ENCODE measurements at regions not wholly inside any gene's neighbourhood (a gene's known extent, or its start where the extent isn't known, plus 50 kb on each side); places are given as distances from the start of the nearest gene placed in this dataset.

DNA sequence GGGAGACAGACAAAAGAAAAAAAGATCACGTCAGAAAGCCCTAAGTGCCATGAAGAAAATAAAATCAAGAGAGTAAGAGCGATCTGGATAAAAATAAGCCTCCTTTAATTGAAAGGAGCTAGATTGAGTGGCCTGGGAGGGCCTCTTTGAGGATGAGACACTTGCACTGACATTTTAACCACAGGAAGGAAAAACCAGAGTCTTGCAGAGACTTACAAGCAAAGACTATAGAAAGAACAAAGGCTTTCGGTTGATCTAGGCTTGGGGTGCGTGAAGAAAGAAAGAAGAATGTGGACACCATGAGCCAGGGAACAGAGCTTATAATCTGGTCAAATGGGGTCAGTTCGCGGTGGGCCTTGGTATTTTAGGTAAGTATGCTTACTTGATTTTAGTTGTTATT is 342.7 kb downstream of the COG6 start:
- no peak for ATAC-seq
- H3K27ac ChIP-seq (ENCODE audit: low read depth): no peak overlapping the region
- H3K36me3 ChIP-seq (ENCODE audit: insufficient read depth): no peaks in the 10 kb centered on the region
- no peaks in the 10 kb centered on the region for H4K20me1 ChIP-seq (replicated peaks; ENCODE audit: insufficient read depth)
- no peaks in the 10 kb centered on the region for H3F3A ChIP-seq (replicated peaks; ENCODE audit: low read depth)
- Mint-ChIP-seq H3K36me3 (ENCODE audit: low read depth) (no peaks in the 10 kb centered on the region), H3K4me3 (no peak overlapping the region), H3K27me3 (ENCODE audit: insufficient read depth, low read depth, poor library complexity) (peaks cover 2% of the 10 kb centered on the region), H3K27ac (no peak overlapping the region), H3K4me1 (no peaks in the 10 kb centered on the region), H3K9me3 (no peaks in the 10 kb centered on the region)
- no peak overlapping the region for H2AFZ ChIP-seq
- TF ChIP-seq EZH2 (IDR thresholded peaks at IDR 0.05; ENCODE audit: low read depth, unreplicated experiment) (no peak), ZNF114 (CRISPR knock-in tag; IDR thresholded peaks at IDR 0.05) (no peak), JUNB (IDR thresholded peaks at IDR 0.05; ENCODE audit: unreplicated experiment) (no peak), CREB1 (CRISPR knock-in tag; IDR thresholded peaks at IDR 0.05; ENCODE audit: low read depth) (no peak), EZH2phosphoT487 (IDR thresholded peaks at IDR 0.05; ENCODE audit: unreplicated experiment) (no peak), ZNF331 (CRISPR knock-in tag; IDR thresholded peaks at IDR 0.05; ENCODE audit: low read depth) (no peak), STAT1 (IDR thresholded peaks at IDR 0.05; ENCODE audit: unreplicated experiment) (no peak), POLR2AphosphoS5 (IDR thresholded peaks at IDR 0.05; ENCODE audit: low read depth) (no peak), NANOG (IDR thresholded peaks at IDR 0.05; ENCODE audit: borderline replicate concordance) (no peak)
- TF ChIP-seq, protein P1, sequence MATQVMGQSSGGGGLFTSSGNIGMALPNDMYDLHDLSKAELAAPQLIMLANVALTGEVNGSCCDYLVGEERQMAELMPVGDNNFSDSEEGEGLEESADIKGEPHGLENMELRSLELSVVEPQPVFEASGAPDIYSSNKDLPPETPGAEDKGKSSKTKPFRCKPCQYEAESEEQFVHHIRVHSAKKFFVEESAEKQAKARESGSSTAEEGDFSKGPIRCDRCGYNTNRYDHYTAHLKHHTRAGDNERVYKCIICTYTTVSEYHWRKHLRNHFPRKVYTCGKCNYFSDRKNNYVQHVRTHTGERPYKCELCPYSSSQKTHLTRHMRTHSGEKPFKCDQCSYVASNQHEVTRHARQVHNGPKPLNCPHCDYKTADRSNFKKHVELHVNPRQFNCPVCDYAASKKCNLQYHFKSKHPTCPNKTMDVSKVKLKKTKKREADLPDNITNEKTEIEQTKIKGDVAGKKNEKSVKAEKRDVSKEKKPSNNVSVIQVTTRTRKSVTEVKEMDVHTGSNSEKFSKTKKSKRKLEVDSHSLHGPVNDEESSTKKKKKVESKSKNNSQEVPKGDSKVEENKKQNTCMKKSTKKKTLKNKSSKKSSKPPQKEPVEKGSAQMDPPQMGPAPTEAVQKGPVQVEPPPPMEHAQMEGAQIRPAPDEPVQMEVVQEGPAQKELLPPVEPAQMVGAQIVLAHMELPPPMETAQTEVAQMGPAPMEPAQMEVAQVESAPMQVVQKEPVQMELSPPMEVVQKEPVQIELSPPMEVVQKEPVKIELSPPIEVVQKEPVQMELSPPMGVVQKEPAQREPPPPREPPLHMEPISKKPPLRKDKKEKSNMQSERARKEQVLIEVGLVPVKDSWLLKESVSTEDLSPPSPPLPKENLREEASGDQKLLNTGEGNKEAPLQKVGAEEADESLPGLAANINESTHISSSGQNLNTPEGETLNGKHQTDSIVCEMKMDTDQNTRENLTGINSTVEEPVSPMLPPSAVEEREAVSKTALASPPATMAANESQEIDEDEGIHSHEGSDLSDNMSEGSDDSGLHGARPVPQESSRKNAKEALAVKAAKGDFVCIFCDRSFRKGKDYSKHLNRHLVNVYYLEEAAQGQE (IDR thresholded peaks at IDR 0.05; ENCODE audit: unreplicated experiment): no peak
- TF ChIP-seq, protein P2, sequence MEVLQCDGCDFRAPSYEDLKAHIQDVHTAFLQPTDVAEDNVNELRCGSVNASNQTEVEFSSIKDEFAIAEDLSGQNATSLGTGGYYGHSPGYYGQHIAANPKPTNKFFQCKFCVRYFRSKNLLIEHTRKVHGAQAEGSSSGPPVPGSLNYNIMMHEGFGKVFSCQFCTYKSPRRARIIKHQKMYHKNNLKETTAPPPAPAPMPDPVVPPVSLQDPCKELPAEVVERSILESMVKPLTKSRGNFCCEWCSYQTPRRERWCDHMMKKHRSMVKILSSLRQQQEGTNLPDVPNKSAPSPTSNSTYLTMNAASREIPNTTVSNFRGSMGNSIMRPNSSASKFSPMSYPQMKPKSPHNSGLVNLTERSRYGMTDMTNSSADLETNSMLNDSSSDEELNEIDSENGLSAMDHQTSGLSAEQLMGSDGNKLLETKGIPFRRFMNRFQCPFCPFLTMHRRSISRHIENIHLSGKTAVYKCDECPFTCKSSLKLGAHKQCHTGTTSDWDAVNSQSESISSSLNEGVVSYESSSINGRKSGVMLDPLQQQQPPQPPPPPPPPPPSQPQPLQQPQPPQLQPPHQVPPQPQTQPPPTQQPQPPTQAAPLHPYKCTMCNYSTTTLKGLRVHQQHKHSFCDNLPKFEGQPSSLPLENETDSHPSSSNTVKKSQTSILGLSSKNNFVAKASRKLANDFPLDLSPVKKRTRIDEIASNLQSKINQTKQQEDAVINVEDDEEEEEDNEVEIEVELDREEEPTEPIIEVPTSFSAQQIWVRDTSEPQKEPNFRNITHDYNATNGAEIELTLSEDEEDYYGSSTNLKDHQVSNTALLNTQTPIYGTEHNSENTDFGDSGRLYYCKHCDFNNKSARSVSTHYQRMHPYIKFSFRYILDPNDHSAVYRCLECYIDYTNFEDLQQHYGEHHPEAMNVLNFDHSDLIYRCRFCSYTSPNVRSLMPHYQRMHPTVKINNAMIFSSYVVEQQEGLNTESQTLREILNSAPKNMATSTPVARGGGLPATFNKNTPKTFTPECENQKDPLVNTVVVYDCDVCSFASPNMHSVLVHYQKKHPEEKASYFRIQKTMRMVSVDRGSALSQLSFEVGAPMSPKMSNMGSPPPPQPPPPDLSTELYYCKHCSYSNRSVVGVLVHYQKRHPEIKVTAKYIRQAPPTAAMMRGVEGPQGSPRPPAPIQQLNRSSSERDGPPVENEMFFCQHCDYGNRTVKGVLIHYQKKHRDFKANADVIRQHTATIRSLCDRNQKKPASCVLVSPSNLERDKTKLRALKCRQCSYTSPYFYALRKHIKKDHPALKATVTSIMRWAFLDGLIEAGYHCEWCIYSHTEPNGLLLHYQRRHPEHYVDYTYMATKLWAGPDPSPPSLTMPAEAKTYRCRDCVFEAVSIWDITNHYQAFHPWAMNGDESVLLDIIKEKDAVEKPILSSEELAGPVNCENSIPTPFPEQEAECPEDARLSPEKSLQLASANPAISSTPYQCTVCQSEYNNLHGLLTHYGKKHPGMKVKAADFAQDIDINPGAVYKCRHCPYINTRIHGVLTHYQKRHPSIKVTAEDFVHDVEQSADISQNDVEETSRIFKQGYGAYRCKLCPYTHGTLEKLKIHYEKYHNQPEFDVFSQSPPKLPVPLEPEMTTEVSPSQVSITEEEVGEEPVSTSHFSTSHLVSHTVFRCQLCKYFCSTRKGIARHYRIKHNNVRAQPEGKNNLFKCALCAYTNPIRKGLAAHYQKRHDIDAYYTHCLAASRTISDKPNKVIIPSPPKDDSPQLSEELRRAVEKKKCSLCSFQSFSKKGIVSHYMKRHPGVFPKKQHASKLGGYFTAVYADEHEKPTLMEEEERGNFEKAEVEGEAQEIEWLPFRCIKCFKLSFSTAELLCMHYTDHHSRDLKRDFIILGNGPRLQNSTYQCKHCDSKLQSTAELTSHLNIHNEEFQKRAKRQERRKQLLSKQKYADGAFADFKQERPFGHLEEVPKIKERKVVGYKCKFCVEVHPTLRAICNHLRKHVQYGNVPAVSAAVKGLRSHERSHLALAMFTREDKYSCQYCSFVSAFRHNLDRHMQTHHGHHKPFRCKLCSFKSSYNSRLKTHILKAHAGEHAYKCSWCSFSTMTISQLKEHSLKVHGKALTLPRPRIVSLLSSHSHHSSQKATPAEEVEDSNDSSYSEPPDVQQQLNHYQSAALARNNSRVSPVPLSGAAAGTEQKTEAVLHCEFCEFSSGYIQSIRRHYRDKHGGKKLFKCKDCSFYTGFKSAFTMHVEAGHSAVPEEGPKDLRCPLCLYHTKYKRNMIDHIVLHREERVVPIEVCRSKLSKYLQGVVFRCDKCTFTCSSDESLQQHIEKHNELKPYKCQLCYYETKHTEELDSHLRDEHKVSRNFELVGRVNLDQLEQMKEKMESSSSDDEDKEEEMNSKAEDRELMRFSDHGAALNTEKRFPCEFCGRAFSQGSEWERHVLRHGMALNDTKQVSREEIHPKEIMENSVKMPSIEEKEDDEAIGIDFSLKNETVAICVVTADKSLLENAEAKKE (CRISPR knock-in tag; IDR thresholded peaks at IDR 0.05): no peak
- TF ChIP-seq, protein P3, sequence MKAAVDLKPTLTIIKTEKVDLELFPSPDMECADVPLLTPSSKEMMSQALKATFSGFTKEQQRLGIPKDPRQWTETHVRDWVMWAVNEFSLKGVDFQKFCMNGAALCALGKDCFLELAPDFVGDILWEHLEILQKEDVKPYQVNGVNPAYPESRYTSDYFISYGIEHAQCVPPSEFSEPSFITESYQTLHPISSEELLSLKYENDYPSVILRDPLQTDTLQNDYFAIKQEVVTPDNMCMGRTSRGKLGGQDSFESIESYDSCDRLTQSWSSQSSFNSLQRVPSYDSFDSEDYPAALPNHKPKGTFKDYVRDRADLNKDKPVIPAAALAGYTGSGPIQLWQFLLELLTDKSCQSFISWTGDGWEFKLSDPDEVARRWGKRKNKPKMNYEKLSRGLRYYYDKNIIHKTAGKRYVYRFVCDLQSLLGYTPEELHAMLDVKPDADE (IDR thresholded peaks at IDR 0.05): no peak
- TF ChIP-seq, protein P4, sequence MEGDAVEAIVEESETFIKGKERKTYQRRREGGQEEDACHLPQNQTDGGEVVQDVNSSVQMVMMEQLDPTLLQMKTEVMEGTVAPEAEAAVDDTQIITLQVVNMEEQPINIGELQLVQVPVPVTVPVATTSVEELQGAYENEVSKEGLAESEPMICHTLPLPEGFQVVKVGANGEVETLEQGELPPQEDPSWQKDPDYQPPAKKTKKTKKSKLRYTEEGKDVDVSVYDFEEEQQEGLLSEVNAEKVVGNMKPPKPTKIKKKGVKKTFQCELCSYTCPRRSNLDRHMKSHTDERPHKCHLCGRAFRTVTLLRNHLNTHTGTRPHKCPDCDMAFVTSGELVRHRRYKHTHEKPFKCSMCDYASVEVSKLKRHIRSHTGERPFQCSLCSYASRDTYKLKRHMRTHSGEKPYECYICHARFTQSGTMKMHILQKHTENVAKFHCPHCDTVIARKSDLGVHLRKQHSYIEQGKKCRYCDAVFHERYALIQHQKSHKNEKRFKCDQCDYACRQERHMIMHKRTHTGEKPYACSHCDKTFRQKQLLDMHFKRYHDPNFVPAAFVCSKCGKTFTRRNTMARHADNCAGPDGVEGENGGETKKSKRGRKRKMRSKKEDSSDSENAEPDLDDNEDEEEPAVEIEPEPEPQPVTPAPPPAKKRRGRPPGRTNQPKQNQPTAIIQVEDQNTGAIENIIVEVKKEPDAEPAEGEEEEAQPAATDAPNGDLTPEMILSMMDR (conservative IDR thresholded peaks at IDR 0.05; ENCODE audit: low read depth in 2 of 2): no peak
- no peaks in the 10 kb centered on the region for H3K27me3 ChIP-seq (ENCODE audit: insufficient read depth)
- H3K4me2 ChIP-seq: no peak overlapping the region
- no peak for DNase-seq (ENCODE audit: low spot score)
- no peaks in the 10 kb centered on the region for H3K4me1 ChIP-seq (ENCODE audit: insufficient read depth)
- H3K4me3 ChIP-seq: no peak overlapping the region
- no peaks in the 10 kb centered on the region for H3K79me2 ChIP-seq (replicated peaks; ENCODE audit: insufficient read depth)
- no peaks in the 10 kb centered on the region for H3K9me2 ChIP-seq (ENCODE audit: insufficient read depth)

Measured in GM23338 (cell line).